Prostate gland (tissue), 2 donors: ENCODE measurements at regions not wholly inside any gene's neighbourhood (a gene's known extent, or its start where the extent isn't known, plus 50 kb on each side); places are given as distances from the start of the nearest gene placed in this dataset.

Source experiments
- DNase-seq: peaks from one replicate; pipeline ENCODE4 v3.0.0-alpha.2; 2019; ENCODE audit warnings: low spot score
- H3K27ac ChIP-seq, 2 donors: fragments of 200-600 bp; sonication (generic); 2 replicates each; pipeline ENCODE4 v1.5.1; 2017 to 2019
- H3K27me3 ChIP-seq: fragments of 200-600 bp; sonication (generic); replicated peaks from 2 replicates; pipeline ENCODE4 v1.5.1; 2019; ENCODE audit not compliant: insufficient read depth
- H3K36me3 ChIP-seq, 2 donors: fragments of 200-600 bp; sonication (generic); 1 replicate in 1 of 2; 2 replicates in 1 of 2; pipeline versions ENCODE4 v1.5.1 to v1.8.1; 2017 to 2019
- H3K4me1 ChIP-seq: fragments of 200-600 bp; sonication (generic); replicated peaks from 2 replicates; pipeline ENCODE4 v1.5.1; 2019
- H3K4me3 ChIP-seq, 2 donors: fragments of 200-600 bp; sonication (generic); 2 replicates each; pipeline ENCODE4 v1.5.1; 2017 to 2019
- H3K9me3 ChIP-seq: fragments of 200-600 bp; sonication (generic); 2 replicates; pipeline ENCODE4 v1.5.1; 2017
- CTCF ChIP-seq, 4 experiments: fragments of 200-600 bp in 2 of 4; fragments of 450-650 bp in 2 of 4; sonication (generic) in 2 of 4; IDR thresholded peaks; 1 replicate in 3 of 4; 2 replicates in 1 of 4; pipeline ENCODE4 v1.5.1; 2016 to 2019; ENCODE audit warnings: antibody characterized with exemption in 4 of 4, mild to moderate bottlenecking in 2 of 4, moderate library complexity in 2 of 4
- POLR2A ChIP-seq: fragments of 450-650 bp; IDR thresholded peaks from one replicate; pipeline ENCODE4 v1.6.1; 2016; ENCODE audit warnings: antibody characterized with exemption, mild to moderate bottlenecking
- POLR2AphosphoS5 ChIP-seq: sonication (generic); formaldehyde crosslinking; IDR thresholded peaks from one replicate; pipeline ENCODE4 v1.6.1; 2017; ENCODE audit warnings: antibody characterized with exemption
- WGBS: methylation state at CpG from one replicate; pipeline ENCODE4 v1.1.5; 2018; 5-methylcytosine and 5-hydroxymethylcytosine counted together
- intact Hi-C: fragments of 100-400 bp; cut with DNase I; formaldehyde crosslinking; loops from one replicate; pipeline ENCODE4 v1.14.2; 2022

GRCh38 chr14:51145246-51145645 lies 50.3 kb upstream of the TRIM9 start:
- 87% methylated on average over 2 of the region's 2 CpGs for WGBS
- intact Hi-C loops = no loop called here
- no peak overlapping the region for H3K27ac ChIP-seq
- H3K4me1 ChIP-seq = no peaks in the 10 kb centered on the region
- TF ChIP-seq POLR2AphosphoS5 = no peak
- no peak for TF ChIP-seq POLR2A
- no peak for TF ChIP-seq CTCF (IDR thresholded peaks at IDR 0.05)
- no peaks in the 10 kb centered on the region for H3K9me3 ChIP-seq
- no peak overlapping the region for H3K4me3 ChIP-seq
- no peaks in the 10 kb centered on the region for H3K27me3 ChIP-seq
- DNase-seq = no peak
- H3K36me3 ChIP-seq = no peaks in the 10 kb centered on the region

- WGBS = 100% methylated on average over 1 of the region's 1 CpG
- no peaks in the 10 kb centered on the region for H3K9me3 ChIP-seq
- intact Hi-C loops = no loop called here
Measured at GRCh38 chr14:51147183-51147582, 52.3 kb upstream of the TRIM9 start.

GRCh38 chr14:51155326-51155725 lies 60.4 kb upstream of the TRIM9 start:
- intact Hi-C loops = no loop called here
- no peak for DNase-seq
- Histone ChIP-seq H3K4me1 (no peaks in the 10 kb centered on the region), H3K4me3 (no peak overlapping the region), H3K27me3 (no peaks in the 10 kb centered on the region), H3K36me3 (no peaks in the 10 kb centered on the region), H3K9me3 (no peaks in the 10 kb centered on the region), H3K27ac (no peak overlapping the region)
- no peak for TF ChIP-seq POLR2AphosphoS5
- TF ChIP-seq CTCF (IDR thresholded peaks at IDR 0.05) = no peak
- no peak for TF ChIP-seq POLR2A
- 50% methylated on average over 2 of the region's 2 CpGs for WGBS

More at GRCh38 chr14:51147183-51147582, 52.3 kb upstream of the TRIM9 start:
- no peaks in the 10 kb centered on the region for H3K27me3 ChIP-seq
- no peak for DNase-seq
- no peak for TF ChIP-seq POLR2AphosphoS5
- no peak for TF ChIP-seq POLR2A
- no peak for TF ChIP-seq CTCF (IDR thresholded peaks at IDR 0.05)
- H3K4me3 ChIP-seq = no peak overlapping the region
- H3K27ac ChIP-seq = no peak overlapping the region
- no peaks in the 10 kb centered on the region for H3K36me3 ChIP-seq
- no peaks in the 10 kb centered on the region for H3K4me1 ChIP-seq

- Histone ChIP-seq H3K27me3 (no peaks in the 10 kb centered on the region), H3K27ac (no peak overlapping the region), H3K4me1 (no peaks in the 10 kb centered on the region), H3K4me3 (no peak overlapping the region), H3K9me3 (no peaks in the 10 kb centered on the region), H3K36me3 (no peaks in the 10 kb centered on the region)
- DNase-seq = no peak
- intact Hi-C loops = no loop called here
- TF ChIP-seq POLR2AphosphoS5 = no peak
- no peak for TF ChIP-seq CTCF (IDR thresholded peaks at IDR 0.05)
- TF ChIP-seq POLR2A = no peak
Measured at GRCh38 chr14:51157012-51157411, 62.1 kb upstream of the TRIM9 start.

- Histone ChIP-seq H3K27ac (no peak overlapping the region), H3K36me3 (no peaks in the 10 kb centered on the region), H3K9me3 (no peaks in the 10 kb centered on the region), H3K27me3 (no peaks in the 10 kb centered on the region), H3K4me1 (no peaks in the 10 kb centered on the region), H3K4me3 (no peak overlapping the region)
- intact Hi-C loops = no loop called here
- TF ChIP-seq CTCF (IDR thresholded peaks at IDR 0.05) = no peak
- TF ChIP-seq POLR2AphosphoS5 = no peak
- no peak for TF ChIP-seq POLR2A
- DNase-seq = no peak
- WGBS = 82% methylated on average over 2 of the region's 2 CpGs
Measured at GRCh38 chr14:51160871-51161270, 66.0 kb upstream of the TRIM9 start.
